ENCODE measurements at regions not wholly inside any gene's neighbourhood (a gene's known extent, or its start where the extent isn't known, plus 50 kb on each side); places are given as distances from the start of the nearest gene placed in this dataset.

DNA sequence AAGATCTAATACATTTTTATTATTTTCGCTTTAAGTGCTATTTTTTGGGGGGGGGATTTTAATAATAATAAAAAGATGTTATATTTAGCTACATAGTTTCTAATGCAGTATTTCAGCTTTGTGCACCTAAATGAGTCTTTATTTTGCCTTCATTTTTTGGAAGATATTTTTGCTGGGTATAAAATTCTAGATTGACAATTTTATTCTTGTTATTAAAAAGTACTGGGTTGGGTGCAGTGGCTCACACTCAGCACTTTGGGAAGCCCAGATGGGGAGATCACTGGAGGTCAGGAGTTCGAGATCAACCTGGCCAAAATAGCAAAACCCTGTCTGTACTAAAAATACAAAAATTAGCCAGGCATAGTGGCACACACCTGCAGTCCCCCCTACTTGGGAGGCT is 173.6 kb downstream of the SLC15A5 start:
- TF ChIP-seq, protein P1, sequence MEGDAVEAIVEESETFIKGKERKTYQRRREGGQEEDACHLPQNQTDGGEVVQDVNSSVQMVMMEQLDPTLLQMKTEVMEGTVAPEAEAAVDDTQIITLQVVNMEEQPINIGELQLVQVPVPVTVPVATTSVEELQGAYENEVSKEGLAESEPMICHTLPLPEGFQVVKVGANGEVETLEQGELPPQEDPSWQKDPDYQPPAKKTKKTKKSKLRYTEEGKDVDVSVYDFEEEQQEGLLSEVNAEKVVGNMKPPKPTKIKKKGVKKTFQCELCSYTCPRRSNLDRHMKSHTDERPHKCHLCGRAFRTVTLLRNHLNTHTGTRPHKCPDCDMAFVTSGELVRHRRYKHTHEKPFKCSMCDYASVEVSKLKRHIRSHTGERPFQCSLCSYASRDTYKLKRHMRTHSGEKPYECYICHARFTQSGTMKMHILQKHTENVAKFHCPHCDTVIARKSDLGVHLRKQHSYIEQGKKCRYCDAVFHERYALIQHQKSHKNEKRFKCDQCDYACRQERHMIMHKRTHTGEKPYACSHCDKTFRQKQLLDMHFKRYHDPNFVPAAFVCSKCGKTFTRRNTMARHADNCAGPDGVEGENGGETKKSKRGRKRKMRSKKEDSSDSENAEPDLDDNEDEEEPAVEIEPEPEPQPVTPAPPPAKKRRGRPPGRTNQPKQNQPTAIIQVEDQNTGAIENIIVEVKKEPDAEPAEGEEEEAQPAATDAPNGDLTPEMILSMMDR (IDR thresholded peaks at IDR 0.05; ENCODE audit: insufficient read depth, low read depth, low read length), result no peak
- TF ChIP-seq EZH2 (IDR thresholded peaks at IDR 0.05; ENCODE audit: insufficient read depth, low read length), result no peak
